ENCODE measurements at regions not wholly inside any gene's neighbourhood (a gene's known extent, or its start where the extent isn't known, plus 50 kb on each side); places are given as distances from the start of the nearest gene placed in this dataset.

DNA sequence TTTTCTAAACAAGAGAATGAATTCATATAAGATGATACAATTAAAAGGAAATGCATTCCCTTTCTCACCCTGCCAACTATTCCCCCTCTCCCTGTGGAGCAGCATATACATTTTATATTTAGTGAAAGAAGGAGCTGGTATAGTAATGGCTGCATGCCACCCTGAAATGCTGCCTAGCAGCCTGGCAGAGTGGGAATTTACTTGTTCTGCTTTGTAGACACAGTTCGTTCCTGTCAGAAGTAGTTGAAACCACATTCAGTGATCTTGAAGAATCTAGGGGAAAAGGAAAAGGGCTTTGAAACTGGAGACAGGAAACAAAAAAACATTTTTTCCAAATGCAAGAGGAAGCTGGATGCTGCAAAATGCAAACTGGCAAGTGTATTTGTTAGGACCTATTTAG, 176.0 kb upstream of the PLEKHA5 start:
- Histone ChIP-seq H3K27ac (no peak overlapping the region), H3K4me3 (no peak overlapping the region), H3K4me1 (no peaks in the 10 kb centered on the region), H3K9me3 (no peaks in the 10 kb centered on the region), H3K4me2 (no peak overlapping the region)
- POLR2A ChIA-PET, result no interaction called here
- no peak for DNase-seq (ENCODE audit: low read depth in 1 of 2, low spot score in 1 of 2)
- CTCF ChIA-PET, result no interaction called here
- TF ChIP-seq HOXA7 (CRISPR knock-in tag; IDR thresholded peaks at IDR 0.05), result no peak
- TF ChIP-seq CBX2 (IDR thresholded peaks at IDR 0.05; ENCODE audit: borderline replicate concordance, low read depth), result no peak
- TF ChIP-seq POLR2AphosphoS2 (conservative IDR thresholded peaks at IDR 0.05; ENCODE audit: low read length), result no peak
- no peak for TF ChIP-seq BHLHE40 (IDR thresholded peaks at IDR 0.05; ENCODE audit: low read depth, low read length)
- TF ChIP-seq, protein P1, sequence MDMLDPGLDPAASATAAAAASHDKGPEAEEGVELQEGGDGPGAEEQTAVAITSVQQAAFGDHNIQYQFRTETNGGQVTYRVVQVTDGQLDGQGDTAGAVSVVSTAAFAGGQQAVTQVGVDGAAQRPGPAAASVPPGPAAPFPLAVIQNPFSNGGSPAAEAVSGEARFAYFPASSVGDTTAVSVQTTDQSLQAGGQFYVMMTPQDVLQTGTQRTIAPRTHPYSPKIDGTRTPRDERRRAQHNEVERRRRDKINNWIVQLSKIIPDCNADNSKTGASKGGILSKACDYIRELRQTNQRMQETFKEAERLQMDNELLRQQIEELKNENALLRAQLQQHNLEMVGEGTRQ (IDR thresholded peaks at IDR 0.05), result no peak
- TF ChIP-seq MAZ (IDR thresholded peaks at IDR 0.05; ENCODE audit: borderline replicate concordance, low read depth, low read length), result no peak
- TF ChIP-seq TFCP2L1 (CRISPR knock-in tag; IDR thresholded peaks at IDR 0.05), result no peak
- TF ChIP-seq PHF8 (IDR thresholded peaks at IDR 0.05; ENCODE audit: borderline replicate concordance, low read depth), result no peak
- no peak for TF ChIP-seq SMC3 (IDR thresholded peaks at IDR 0.05)
- no peak for ATAC-seq
- no peak for FAIRE-seq
- 24% methylated on average over 1 of the region's 1 CpG for WGBS (ENCODE audit: missing lambda C conversion rate)

DNA sequence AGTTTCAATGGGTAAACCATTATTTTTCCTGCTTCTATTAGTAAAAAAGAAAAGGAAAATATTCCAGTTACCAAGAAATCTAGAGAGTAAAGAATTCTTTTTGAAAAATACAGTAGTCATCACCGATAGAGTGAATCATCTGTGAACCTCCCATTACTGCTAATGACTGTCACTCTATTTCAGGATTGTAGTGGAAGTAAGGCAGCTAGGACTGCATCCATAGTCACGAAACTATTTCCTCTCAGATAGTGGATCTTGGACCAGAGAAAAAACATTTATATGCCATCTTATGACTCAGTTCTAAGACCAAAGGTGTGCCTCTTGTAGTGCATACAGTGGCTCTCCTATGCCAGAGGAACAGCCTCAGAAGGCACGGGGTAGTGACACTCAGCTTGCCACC, 173.9 kb upstream of the PLEKHA5 start:
- DNase-seq (ENCODE audit: low read depth in 1 of 2, low spot score in 1 of 2), result no peak
- FAIRE-seq, result no peak
- no peak overlapping the region for H3K27ac ChIP-seq
- ChIA-PET POLR2A (no interaction called here), CTCF (interaction anchor here (0.6 to 0.7 kb wide), 2 partner anchors 11 to 655 kb away, joined by 3 read pairs; no protein-coding TSS in a partner anchor)
- H3K9me3 ChIP-seq, result no peaks in the 10 kb centered on the region
- 10% methylated on average over 3 of the region's 3 CpGs for WGBS (ENCODE audit: missing lambda C conversion rate)
- no peak for ATAC-seq
- H3K4me2 ChIP-seq, result no peak overlapping the region
- H3K4me1 ChIP-seq, result no peaks in the 10 kb centered on the region
- TF ChIP-seq RCOR1 (IDR thresholded peaks at IDR 0.05; ENCODE audit: low read depth, low read length), result no peak
- no peak for TF ChIP-seq KDM1A (IDR thresholded peaks at IDR 0.05; ENCODE audit: low read depth)
- TF ChIP-seq, protein P2, sequence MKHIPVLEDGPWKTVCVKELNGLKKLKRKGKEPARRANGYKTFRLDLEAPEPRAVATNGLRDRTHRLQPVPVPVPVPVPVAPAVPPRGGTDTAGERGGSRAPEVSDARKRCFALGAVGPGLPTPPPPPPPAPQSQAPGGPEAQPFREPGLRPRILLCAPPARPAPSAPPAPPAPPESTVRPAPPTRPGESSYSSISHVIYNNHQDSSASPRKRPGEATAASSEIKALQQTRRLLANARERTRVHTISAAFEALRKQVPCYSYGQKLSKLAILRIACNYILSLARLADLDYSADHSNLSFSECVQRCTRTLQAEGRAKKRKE (CRISPR knock-in tag; IDR thresholded peaks at IDR 0.05; ENCODE audit: low read depth), result no peak
- TF ChIP-seq HOXA7 (CRISPR knock-in tag; IDR thresholded peaks at IDR 0.05), result no peak
- no peak for TF ChIP-seq HOXB13 (CRISPR knock-in tag; IDR thresholded peaks at IDR 0.05; ENCODE audit: low read depth)
- TF ChIP-seq, protein P3, sequence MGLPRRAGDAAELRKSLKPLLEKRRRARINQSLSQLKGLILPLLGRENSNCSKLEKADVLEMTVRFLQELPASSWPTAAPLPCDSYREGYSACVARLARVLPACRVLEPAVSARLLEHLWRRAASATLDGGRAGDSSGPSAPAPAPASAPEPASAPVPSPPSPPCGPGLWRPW (IDR thresholded peaks at IDR 0.05), result no peak
- TF ChIP-seq, protein P4, sequence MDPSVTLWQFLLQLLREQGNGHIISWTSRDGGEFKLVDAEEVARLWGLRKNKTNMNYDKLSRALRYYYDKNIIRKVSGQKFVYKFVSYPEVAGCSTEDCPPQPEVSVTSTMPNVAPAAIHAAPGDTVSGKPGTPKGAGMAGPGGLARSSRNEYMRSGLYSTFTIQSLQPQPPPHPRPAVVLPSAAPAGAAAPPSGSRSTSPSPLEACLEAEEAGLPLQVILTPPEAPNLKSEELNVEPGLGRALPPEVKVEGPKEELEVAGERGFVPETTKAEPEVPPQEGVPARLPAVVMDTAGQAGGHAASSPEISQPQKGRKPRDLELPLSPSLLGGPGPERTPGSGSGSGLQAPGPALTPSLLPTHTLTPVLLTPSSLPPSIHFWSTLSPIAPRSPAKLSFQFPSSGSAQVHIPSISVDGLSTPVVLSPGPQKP (IDR thresholded peaks at IDR 0.05; ENCODE audit: low read depth, low read length), result no peak
- no peak for TF ChIP-seq MAFK (IDR thresholded peaks at IDR 0.05; ENCODE audit: partially characterized antibody)
- no peak for TF ChIP-seq CHD4 (IDR thresholded peaks at IDR 0.05; ENCODE audit: borderline replicate concordance)
- no peak for TF ChIP-seq CHD2 (IDR thresholded peaks at IDR 0.05; ENCODE audit: low read length, partially characterized antibody)
- no peak for TF ChIP-seq CBX8 (IDR thresholded peaks at IDR 0.05)
- TF ChIP-seq NR3C1 (IDR thresholded peaks at IDR 0.05), result no peak
- TF ChIP-seq, protein P1 (IDR thresholded peaks at IDR 0.05), result no peak
- TF ChIP-seq HEYL (CRISPR knock-in tag; IDR thresholded peaks at IDR 0.05), result no peak
- no peak overlapping the region for H3K4me3 ChIP-seq

DNA sequence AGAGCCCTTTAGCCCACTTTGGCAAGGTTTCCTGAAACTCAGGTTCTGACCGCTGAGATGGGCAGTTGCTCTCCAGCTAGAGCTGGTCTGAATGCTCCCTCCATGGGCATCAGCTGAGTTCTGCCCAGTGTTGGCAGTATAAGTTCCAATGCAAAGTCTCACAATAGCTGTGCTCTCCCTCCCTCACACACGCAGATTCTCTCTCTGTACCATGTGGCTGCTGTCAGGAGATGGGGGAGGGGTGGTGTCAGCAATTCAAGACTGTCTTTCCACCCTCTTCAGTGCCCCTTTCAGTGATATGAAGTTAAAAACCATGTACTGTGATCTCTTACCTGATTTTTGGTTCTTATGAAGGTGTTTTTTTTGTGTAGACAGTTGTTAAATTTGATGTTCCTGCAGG, 164.3 kb upstream of the PLEKHA5 start:
- H3K27ac ChIP-seq, result no peak overlapping the region
- H3K9me3 ChIP-seq, result no peaks in the 10 kb centered on the region
- 59% methylated on average over 2 of the region's 2 CpGs for WGBS (ENCODE audit: missing lambda C conversion rate)
- TF ChIP-seq HDAC2 (IDR thresholded peaks at IDR 0.05), result no peak
- TF ChIP-seq, protein P5, sequence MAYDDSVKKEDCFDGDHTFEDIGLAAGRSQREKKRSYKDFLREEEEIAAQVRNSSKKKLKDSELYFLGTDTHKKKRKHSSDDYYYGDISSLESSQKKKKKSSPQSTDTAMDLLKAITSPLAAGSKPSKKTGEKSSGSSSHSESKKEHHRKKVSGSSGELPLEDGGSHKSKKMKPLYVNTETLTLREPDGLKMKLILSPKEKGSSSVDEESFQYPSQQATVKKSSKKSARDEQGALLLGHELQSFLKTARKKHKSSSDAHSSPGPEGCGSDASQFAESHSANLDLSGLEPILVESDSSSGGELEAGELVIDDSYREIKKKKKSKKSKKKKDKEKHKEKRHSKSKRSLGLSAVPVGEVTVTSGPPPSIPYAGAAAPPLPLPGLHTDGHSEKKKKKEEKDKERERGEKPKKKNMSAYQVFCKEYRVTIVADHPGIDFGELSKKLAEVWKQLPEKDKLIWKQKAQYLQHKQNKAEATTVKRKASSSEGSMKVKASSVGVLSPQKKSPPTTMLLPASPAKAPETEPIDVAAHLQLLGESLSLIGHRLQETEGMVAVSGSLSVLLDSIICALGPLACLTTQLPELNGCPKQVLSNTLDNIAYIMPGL (CRISPR knock-in tag; IDR thresholded peaks at IDR 0.05; ENCODE audit: borderline replicate concordance), result no peak
- no peak for TF ChIP-seq HOXA7 (CRISPR knock-in tag; IDR thresholded peaks at IDR 0.05)
- TF ChIP-seq RNF2 (IDR thresholded peaks at IDR 0.05; ENCODE audit: borderline replicate concordance, low read depth), result no peak
- no peak for TF ChIP-seq JUNB (IDR thresholded peaks at IDR 0.05)
- FAIRE-seq (no peak), DNase-seq (ENCODE audit: low read depth in 1 of 2, low spot score in 1 of 2) (no peak), ATAC-seq (no peak)
- H3K4me2 ChIP-seq, result no peak overlapping the region
- ChIA-PET CTCF (no interaction called here), POLR2A (no interaction called here)
- H3K4me1 ChIP-seq, result no peaks in the 10 kb centered on the region
- no peak overlapping the region for H3K4me3 ChIP-seq

Data from A549 (cell line).